ENCODE measurements at regions not wholly inside any gene's neighbourhood (a gene's known extent, or its start where the extent isn't known, plus 50 kb on each side); places are given as distances from the start of the nearest gene placed in this dataset.

GRCh38 chr15:39427705-39428104 is 153.2 kb upstream of the THBS1 start:
- TF ChIP-seq CTCF (IDR thresholded peaks at IDR 0.05) = no peak

- no peak for TF ChIP-seq CTCF (IDR thresholded peaks at IDR 0.05)
Observed at GRCh38 chr15:39429898-39430357, 151.0 kb upstream of the THBS1 start.

- TF ChIP-seq CTCF (IDR thresholded peaks at IDR 0.05) = no peak
Observed at GRCh38 chr15:39430389-39430788, 150.5 kb upstream of the THBS1 start.

GRCh38 chr15:39431376-39431775 is 149.5 kb upstream of the THBS1 start:
- no peak for TF ChIP-seq CTCF (IDR thresholded peaks at IDR 0.05)

- TF ChIP-seq CTCF (IDR thresholded peaks at IDR 0.05) = no peak
Observed at GRCh38 chr15:39432026-39432425, 148.9 kb upstream of the THBS1 start.

- TF ChIP-seq CTCF (IDR thresholded peaks at IDR 0.05) = no peak
Observed at GRCh38 chr15:39432912-39433348, 147.9 kb upstream of the THBS1 start.

GRCh38 chr15:39433376-39433775 is 147.5 kb upstream of the THBS1 start:
- no peak for TF ChIP-seq CTCF (IDR thresholded peaks at IDR 0.05)

- no peak for TF ChIP-seq CTCF (IDR thresholded peaks at IDR 0.05)
Observed at GRCh38 chr15:39434163-39434562, 146.7 kb upstream of the THBS1 start.

All from LNCAP (cell line).